ENCODE measurements at regions not wholly inside any gene's neighbourhood (a gene's known extent, or its start where the extent isn't known, plus 50 kb on each side); places are given as distances from the start of the nearest gene placed in this dataset.
"Not testable (repeated sequence)": the region's sequence is repeated elsewhere in the genome, so short reads cannot be mapped to it uniquely, and the experiment has no call there.

GRCh38 chr4:123674762-123675465, 278.3 kb downstream of the SPRY1 start:
- DNase-seq (ENCODE audit: low read depth in 2 of 2): no peak

- DNase-seq (ENCODE audit: low read depth in 2 of 2): no peak
Measured at GRCh38 chr4:123675567-123675966, 279.0 kb downstream of the SPRY1 start.

- no peak for DNase-seq (ENCODE audit: low read depth in 2 of 2)
Measured at GRCh38 chr4:123676071-123676889, 279.7 kb downstream of the SPRY1 start.

GRCh38 chr4:123676890-123677229, 280.3 kb downstream of the SPRY1 start:
- DNase-seq (ENCODE audit: low read depth in 2 of 2): no peak

GRCh38 chr4:123682931-123683330, 286.3 kb downstream of the SPRY1 start:
- no peak for DNase-seq (ENCODE audit: low read depth in 2 of 2)

GRCh38 chr4:123684937-123685336, 288.3 kb downstream of the SPRY1 start:
- not testable (repeated sequence) for DNase-seq (ENCODE audit: low read depth in 2 of 2)

GRCh38 chr4:123695531-123695930, 298.9 kb downstream of the SPRY1 start:
- not testable (repeated sequence) for DNase-seq (ENCODE audit: low read depth in 2 of 2)

- no peak for DNase-seq (ENCODE audit: low read depth in 2 of 2)
Measured at GRCh38 chr4:123696687-123697086, 300.1 kb downstream of the SPRY1 start.

GRCh38 chr4:123698556-123698955, 302.0 kb downstream of the SPRY1 start:
- DNase-seq (ENCODE audit: low read depth in 2 of 2): no peak

- DNase-seq (ENCODE audit: low read depth in 2 of 2): no peak
Measured at GRCh38 chr4:123699880-123700771, 303.5 kb downstream of the SPRY1 start.

- no peak for DNase-seq (ENCODE audit: low read depth in 2 of 2)
Measured at GRCh38 chr4:123701131-123701575, 304.6 kb downstream of the SPRY1 start.

- no peak for DNase-seq (ENCODE audit: low read depth in 2 of 2)
Measured at GRCh38 chr4:123705419-123705818, 308.8 kb downstream of the SPRY1 start.

- DNase-seq (ENCODE audit: low read depth in 2 of 2): no peak
Measured at GRCh38 chr4:123706973-123707372, 310.4 kb downstream of the SPRY1 start.

- DNase-seq (ENCODE audit: low read depth in 2 of 2): no peak
Measured at GRCh38 chr4:123708902-123709301, 312.3 kb downstream of the SPRY1 start.

GRCh38 chr4:123709336-123709735, 312.7 kb downstream of the SPRY1 start:
- DNase-seq (ENCODE audit: low read depth in 2 of 2): no peak

- DNase-seq (ENCODE audit: low read depth in 2 of 2): no peak
Measured at GRCh38 chr4:123731035-123731434, 334.4 kb downstream of the SPRY1 start.

GRCh38 chr4:123737156-123737555, 340.6 kb downstream of the SPRY1 start:
- DNase-seq (ENCODE audit: low read depth in 2 of 2): no peak

GRCh38 chr4:123739806-123740205, 343.2 kb downstream of the SPRY1 start:
- DNase-seq (ENCODE audit: low read depth in 2 of 2): no peak

- no peak for DNase-seq (ENCODE audit: low read depth in 2 of 2)
Measured at GRCh38 chr4:123740236-123740635, 343.6 kb downstream of the SPRY1 start.

GRCh38 chr4:123741906-123742305, 345.3 kb downstream of the SPRY1 start:
- DNase-seq (ENCODE audit: low read depth in 2 of 2): no peak

- DNase-seq (ENCODE audit: low read depth in 2 of 2): no peak
Measured at GRCh38 chr4:123743848-123744247, 347.3 kb downstream of the SPRY1 start.

GRCh38 chr4:123744664-123745290, 348.2 kb downstream of the SPRY1 start:
- DNase-seq (ENCODE audit: low read depth in 2 of 2): no peak

All from stimulated activated CD4-positive, alpha-beta T cell treated with anti-CD3 and anti-CD28 coated beads, Interleukin-1b, Interleukin-23, amount 100 ng/mL, for 1 hour (primary cell).